ENCODE measurements at regions not wholly inside any gene's neighbourhood (a gene's known extent, or its start where the extent isn't known, plus 50 kb on each side); places are given as distances from the start of the nearest gene placed in this dataset.

DNA sequence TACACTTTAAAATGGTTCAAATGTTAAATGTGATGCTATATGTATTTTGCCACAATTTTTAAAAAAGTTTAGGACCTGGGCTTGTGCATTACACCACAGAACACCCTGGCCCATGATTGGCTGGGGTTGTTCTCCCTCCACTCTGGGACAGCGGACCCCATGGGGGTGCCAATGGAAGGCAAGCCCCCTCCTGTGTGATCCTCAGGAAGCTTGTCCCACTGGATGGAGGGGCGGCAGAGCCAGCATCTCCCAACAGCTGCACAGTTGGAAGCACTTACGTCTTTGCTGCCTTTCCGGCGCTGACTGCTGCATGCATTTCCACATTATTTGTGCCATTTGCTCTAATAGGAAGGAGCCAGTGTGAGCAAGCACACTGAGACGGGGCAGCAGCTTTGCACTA is 196.5 kb downstream of the SHANK2 start (continued):
- TF ChIP-seq ZNF274 (IDR thresholded peaks at IDR 0.05; ENCODE audit: borderline replicate concordance, extremely low read depth, low read length): no peak

All from H1 (cell line).